OCI-LY3 (cell line): ENCODE measurements at regions not wholly inside any gene's neighbourhood (a gene's known extent, or its start where the extent isn't known, plus 50 kb on each side); places are given as distances from the start of the nearest gene placed in this dataset.

ENCODE experiments used
- H2AFZ ChIP-seq: fragments of 200-600, 300-600 bp; shearing (Covaris generic); 2 replicates; pipeline ENCODE4 v1.6.0; 2014; ENCODE audit warnings: antibody characterized with exemption, low read depth, low read length
- H3K27ac ChIP-seq: fragments of 200-600, 300-600 bp; sonication (generic); 2 replicates; pipeline ENCODE4 v1.5.1; 2014; ENCODE audit warnings: mild to moderate bottlenecking, low read length, moderate library complexity, mixed read lengths
- H3K27me3 ChIP-seq: fragments of 200-600, 300-600 bp; sonication (generic); 2 replicates; pipeline ENCODE4 v1.6.1; 2014; ENCODE audit warnings: low read depth, low read length, mixed read lengths
- H3K36me3 ChIP-seq: fragments of 200-600, 300-600 bp; sonication (generic); replicated peaks from 2 replicates; pipeline ENCODE3; 2014; ENCODE audit warnings: low read depth, low read length, mixed read lengths
- H3K4me1 ChIP-seq: fragments of 300-600, 200-600 bp; sonication (generic); 2 replicates; pipeline ENCODE4 v1.6.1; 2014; ENCODE audit warnings: low read length, mixed read lengths
- H3K4me2 ChIP-seq: fragments of 200-600, 300-600 bp; sonication (generic); 2 replicates; pipeline ENCODE4 v1.6.1; 2014; ENCODE audit warnings: low read length, mixed read lengths
- H3K4me3 ChIP-seq: fragments of 300-600, 200-600 bp; sonication (generic); 2 replicates; pipeline ENCODE4 v1.5.1; 2014; ENCODE audit warnings: antibody characterized with exemption, mild to moderate bottlenecking, low read length, moderate library complexity
- H3K79me2 ChIP-seq: fragments of 300-600, 200-600 bp; shearing (Covaris generic); 2 replicates; pipeline ENCODE4 v1.6.1; 2014; ENCODE audit warnings: mild to moderate bottlenecking, low read length, mixed read lengths
- H3K9ac ChIP-seq: fragments of 300-600, 200-600 bp; shearing (Covaris generic); 2 replicates; pipeline ENCODE4 v1.6.0; 2014; ENCODE audit warnings: mild to moderate bottlenecking, low read length, moderate library complexity
- H3K9me3 ChIP-seq: fragments of 200-600, 300-600 bp; shearing (Covaris generic); 2 replicates; pipeline ENCODE4 v1.6.1; 2014; ENCODE audit warnings: low read length, mixed read lengths; ENCODE audit not compliant: insufficient read depth
- H4K20me1 ChIP-seq: fragments of 200-600, 300-600 bp; sonication (generic); 2 replicates; pipeline ENCODE4 v1.6.1; 2016; ENCODE audit warnings: low read length, mixed read lengths; ENCODE audit not compliant: insufficient read depth
- CTCF ChIP-seq: fragments of 200-600, 300-600 bp; sonication (generic); IDR thresholded peaks from 2 replicates; pipeline ENCODE4 v1.5.1; 2014; ENCODE audit warnings: antibody characterized with exemption, low read length, low read depth
- EZH2phosphoT487 ChIP-seq: fragments of 200-600 bp; shearing (Covaris generic); IDR thresholded peaks from 2 replicates; pipeline ENCODE4 v1.6.1; 2018; ENCODE audit warnings: antibody characterized with exemption, mixed run types, low read depth

- Histone ChIP-seq H3K79me2 (no peaks in the 10 kb centered on the region), H3K27me3 (no peaks in the 10 kb centered on the region), H3K4me3 (no peak overlapping the region), H3K36me3 (no peaks in the 10 kb centered on the region), H3K9ac (no peak overlapping the region), H2AFZ (no peak overlapping the region), H3K4me1 (no peaks in the 10 kb centered on the region), H3K4me2 (no peak overlapping the region), H3K9me3 (no peaks in the 10 kb centered on the region), H4K20me1 (no peaks in the 10 kb centered on the region), H3K27ac (no peak overlapping the region)
- TF ChIP-seq EZH2phosphoT487 (no peak), CTCF (no peak)
These were observed 86.9 kb upstream of the NEGR1 start for GRCh38 chr1:72369069-72369757.

GRCh38 chr1:72366466-72366865 lies 84.1 kb upstream of the NEGR1 start:
- H4K20me1 ChIP-seq: no peaks in the 10 kb centered on the region
- no peak overlapping the region for H3K27ac ChIP-seq
- H2AFZ ChIP-seq: no peak overlapping the region
- H3K4me2 ChIP-seq: no peak overlapping the region
- no peaks in the 10 kb centered on the region for H3K9me3 ChIP-seq
- no peaks in the 10 kb centered on the region for H3K36me3 ChIP-seq
- H3K9ac ChIP-seq: no peak overlapping the region
- H3K27me3 ChIP-seq: no peaks in the 10 kb centered on the region
- TF ChIP-seq EZH2phosphoT487 (no peak), CTCF (no peak)
- no peaks in the 10 kb centered on the region for H3K79me2 ChIP-seq
- no peaks in the 10 kb centered on the region for H3K4me1 ChIP-seq
- no peak overlapping the region for H3K4me3 ChIP-seq

- Histone ChIP-seq H3K27ac (no peak overlapping the region), H3K9ac (no peak overlapping the region), H3K79me2 (no peaks in the 10 kb centered on the region), H3K9me3 (no peaks in the 10 kb centered on the region), H3K27me3 (no peaks in the 10 kb centered on the region), H2AFZ (no peak overlapping the region), H3K4me1 (no peaks in the 10 kb centered on the region), H3K4me3 (no peak overlapping the region), H3K4me2 (no peak overlapping the region), H3K36me3 (no peaks in the 10 kb centered on the region), H4K20me1 (no peaks in the 10 kb centered on the region)
- TF ChIP-seq CTCF (no peak), EZH2phosphoT487 (no peak)
These were observed 83.4 kb upstream of the NEGR1 start for GRCh38 chr1:72365693-72366092.

GRCh38 chr1:72362538-72362937 lies 80.2 kb upstream of the NEGR1 start:
- H3K9ac ChIP-seq: no peak overlapping the region
- no peak for TF ChIP-seq EZH2phosphoT487
- TF ChIP-seq CTCF: no peak
- no peak overlapping the region for H2AFZ ChIP-seq
- no peaks in the 10 kb centered on the region for H3K36me3 ChIP-seq
- H3K4me2 ChIP-seq: no peak overlapping the region
- H4K20me1 ChIP-seq: no peaks in the 10 kb centered on the region
- no peaks in the 10 kb centered on the region for H3K9me3 ChIP-seq
- H3K79me2 ChIP-seq: no peaks in the 10 kb centered on the region
- H3K27ac ChIP-seq: no peak overlapping the region
- no peaks in the 10 kb centered on the region for H3K27me3 ChIP-seq
- H3K4me1 ChIP-seq: no peaks in the 10 kb centered on the region
- H3K4me3 ChIP-seq: no peak overlapping the region
